IPS DF 19.7 (cell line): ENCODE measurements at regions not wholly inside any gene's neighbourhood (a gene's known extent, or its start where the extent isn't known, plus 50 kb on each side); places are given as distances from the start of the nearest gene placed in this dataset.

Experiments
- DNase-seq: peaks from one replicate; pipeline ENCODE4 v3.0.0-alpha.2; 2013; ENCODE audit warnings: low read depth, low spot score

GRCh38 chr2:15764683-15765011, 173.0 kb downstream of the DDX1 start:
- no peak for DNase-seq

- no peak for DNase-seq
These were observed 173.5 kb downstream of the DDX1 start for GRCh38 chr2:15765211-15765610.

- DNase-seq = no peak
These were observed 174.1 kb downstream of the DDX1 start for GRCh38 chr2:15765686-15766302.

GRCh38 chr2:15766303-15766861, 174.0 kb upstream of the MYCN start:
- DNase-seq = no peak

GRCh38 chr2:15766911-15767597, 173.3 kb upstream of the MYCN start:
- no peak for DNase-seq

- no peak for DNase-seq
These were observed 172.7 kb upstream of the MYCN start for GRCh38 chr2:15767679-15768078.

- DNase-seq = no peak
These were observed 172.2 kb upstream of the MYCN start for GRCh38 chr2:15768142-15768541.

- DNase-seq = no peak
These were observed 171.7 kb upstream of the MYCN start for GRCh38 chr2:15768615-15769014.

- DNase-seq = no peak
These were observed 171.1 kb upstream of the MYCN start for GRCh38 chr2:15769235-15769634.

GRCh38 chr2:15769676-15770547, 170.4 kb upstream of the MYCN start:
- DNase-seq = no peak

GRCh38 chr2:15770606-15771005, 169.7 kb upstream of the MYCN start:
- DNase-seq = no peak

- no peak for DNase-seq
These were observed 169.2 kb upstream of the MYCN start for GRCh38 chr2:15771124-15771523.

- no peak for DNase-seq
These were observed 168.2 kb upstream of the MYCN start for GRCh38 chr2:15772086-15772595.

- DNase-seq = no peak
These were observed 167.7 kb upstream of the MYCN start for GRCh38 chr2:15772681-15773080.

- DNase-seq = no peak
These were observed 167.1 kb upstream of the MYCN start for GRCh38 chr2:15773204-15773603.

GRCh38 chr2:15773846-15774245, 166.5 kb upstream of the MYCN start:
- no peak for DNase-seq

GRCh38 chr2:15775753-15776628, 164.4 kb upstream of the MYCN start:
- no peak for DNase-seq

- no peak for DNase-seq
These were observed 163.8 kb upstream of the MYCN start for GRCh38 chr2:15776629-15776919.

GRCh38 chr2:15776992-15777702, 163.2 kb upstream of the MYCN start:
- DNase-seq = no peak

GRCh38 chr2:15777795-15778371, 162.5 kb upstream of the MYCN start:
- DNase-seq = no peak
